ENCODE measurements at regions not wholly inside any gene's neighbourhood (a gene's known extent, or its start where the extent isn't known, plus 50 kb on each side); places are given as distances from the start of the nearest gene placed in this dataset.
"Not testable (repeated sequence)": the region's sequence is repeated elsewhere in the genome, so short reads cannot be mapped to it uniquely, and the experiment has no call there.

- H3K9me3 ChIP-seq (ENCODE audit: control insufficient read depth in 2 of 2, insufficient read depth in 1 of 2, low read depth in 1 of 2, low read length in 1 of 2), result no peaks in the 10 kb centered on the region
- H3K27me3 ChIP-seq (ENCODE audit: control insufficient read depth in 3 of 3, insufficient read depth in 3 of 3, low read length in 3 of 3), result no peaks in the 10 kb centered on the region
- no peaks in the 10 kb centered on the region for H3K36me3 ChIP-seq (ENCODE audit: control insufficient read depth in 3 of 3, insufficient read depth in 2 of 3, low read depth in 1 of 3, low read length in 3 of 3)
- DNase-seq, result peak; percentile 45 to 64
- H3K4me3 ChIP-seq (ENCODE audit: low read depth in 1 of 3, low read length in 3 of 3), result no peak overlapping the region
- no peak for FAIRE-seq
- H3K4me1 ChIP-seq (ENCODE audit: control insufficient read depth in 3 of 3, insufficient read depth in 2 of 3, low read depth in 1 of 3, low read length in 2 of 3), result peaks cover 0 to 6% (median 4%) of the 10 kb centered on the region in 3 donors
- WGBS, 3 donors, result 51 to 72% (median 62%) methylated on average over 3 of the region's 3 CpGs
- peak overlapping the region in 1 of 3 donors; percentile 27 for H3K27ac ChIP-seq (ENCODE audit: low read depth in 1 of 3, low read length in 2 of 3)
Observed at GRCh38 chr5:7244208-7244607, 151.7 kb upstream of the ADCY2 start.

GRCh38 chr5:7245121-7245651, 150.8 kb upstream of the ADCY2 start:
- 59 to 65% (median 61%) methylated on average over 2 of the region's 2 CpGs for WGBS, 3 donors
- H3K4me3 ChIP-seq (ENCODE audit: low read depth in 1 of 3, low read length in 3 of 3), result no peak overlapping the region
- no peak overlapping the region for H3K27ac ChIP-seq (ENCODE audit: low read depth in 1 of 3, low read length in 2 of 3)
- H3K9me3 ChIP-seq (ENCODE audit: control insufficient read depth in 2 of 2, insufficient read depth in 1 of 2, low read depth in 1 of 2, low read length in 1 of 2), result no peaks in the 10 kb centered on the region
- H3K4me1 ChIP-seq (ENCODE audit: control insufficient read depth in 3 of 3, insufficient read depth in 2 of 3, low read depth in 1 of 3, low read length in 2 of 3), result peaks cover 0 to 6% (median 4%) of the 10 kb centered on the region in 3 donors
- H3K27me3 ChIP-seq (ENCODE audit: control insufficient read depth in 3 of 3, insufficient read depth in 3 of 3, low read length in 3 of 3), result no peaks in the 10 kb centered on the region
- peak; percentile 24 to 34 for DNase-seq
- FAIRE-seq, result no peak
- no peaks in the 10 kb centered on the region for H3K36me3 ChIP-seq (ENCODE audit: control insufficient read depth in 3 of 3, insufficient read depth in 2 of 3, low read depth in 1 of 3, low read length in 3 of 3)

- DNase-seq (no peak), FAIRE-seq (no peak)
- Histone ChIP-seq H3K4me1 (ENCODE audit: control insufficient read depth in 3 of 3, insufficient read depth in 2 of 3, low read depth in 1 of 3, low read length in 2 of 3) (peaks cover 0 to 6% (median 4%) of the 10 kb centered on the region in 3 donors), H3K4me3 (ENCODE audit: low read depth in 1 of 3, low read length in 3 of 3) (no peak overlapping the region), H3K36me3 (ENCODE audit: control insufficient read depth in 3 of 3, insufficient read depth in 2 of 3, low read depth in 1 of 3, low read length in 3 of 3) (no peaks in the 10 kb centered on the region), H3K9me3 (ENCODE audit: control insufficient read depth in 2 of 2, insufficient read depth in 1 of 2, low read depth in 1 of 2, low read length in 1 of 2) (no peaks in the 10 kb centered on the region), H3K27me3 (ENCODE audit: control insufficient read depth in 3 of 3, insufficient read depth in 3 of 3, low read length in 3 of 3) (no peaks in the 10 kb centered on the region), H3K27ac (ENCODE audit: low read depth in 1 of 3, low read length in 2 of 3) (no peak overlapping the region)
- WGBS, 3 donors, result 79 to 89% (median 88%) methylated on average over 1 of the region's 1 CpG
Observed at GRCh38 chr5:7246287-7246686, 149.7 kb upstream of the ADCY2 start.

- Histone ChIP-seq H3K4me3 (ENCODE audit: low read depth in 1 of 3, low read length in 3 of 3) (no peak overlapping the region), H3K9me3 (ENCODE audit: control insufficient read depth in 2 of 2, insufficient read depth in 1 of 2, low read depth in 1 of 2, low read length in 1 of 2) (no peaks in the 10 kb centered on the region), H3K36me3 (ENCODE audit: control insufficient read depth in 3 of 3, insufficient read depth in 2 of 3, low read depth in 1 of 3, low read length in 3 of 3) (no peaks in the 10 kb centered on the region), H3K27me3 (ENCODE audit: control insufficient read depth in 3 of 3, insufficient read depth in 3 of 3, low read length in 3 of 3) (peaks cover 0 to 1% (median 0%) of the 10 kb centered on the region in 3 donors), H3K4me1 (ENCODE audit: control insufficient read depth in 3 of 3, insufficient read depth in 2 of 3, low read depth in 1 of 3, low read length in 2 of 3) (no peaks in the 10 kb centered on the region), H3K27ac (ENCODE audit: low read depth in 1 of 3, low read length in 2 of 3) (no peak overlapping the region)
- WGBS, 3 donors, result 72 to 86% (median 84%) methylated on average over 2 of the region's 2 CpGs
- DNase-seq, result no peak
- no peak for FAIRE-seq
Observed at GRCh38 chr5:7250004-7250403, 145.9 kb upstream of the ADCY2 start.

DNA sequence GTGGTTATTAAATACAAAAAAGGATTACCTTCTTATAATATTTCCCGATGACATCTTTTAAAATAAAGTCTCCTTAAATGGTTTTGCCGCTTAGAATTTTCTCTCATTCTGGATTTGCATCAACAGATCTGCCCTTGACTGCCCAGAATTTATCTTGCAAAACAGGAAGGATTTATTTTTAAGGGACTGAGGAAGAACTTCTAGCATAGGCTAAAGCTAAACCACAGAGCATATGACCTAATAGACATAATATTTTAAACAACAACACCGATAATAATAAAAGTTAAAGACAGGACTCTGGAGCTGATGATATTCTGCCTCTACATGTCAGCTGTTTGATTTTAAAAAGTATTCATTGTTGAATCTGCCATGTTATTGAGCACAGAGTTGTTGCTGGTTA, 145.3 kb upstream of the ADCY2 start:
- no peaks in the 10 kb centered on the region for H3K9me3 ChIP-seq (ENCODE audit: control insufficient read depth in 2 of 2, insufficient read depth in 1 of 2, low read depth in 1 of 2, low read length in 1 of 2)
- H3K4me3 ChIP-seq (ENCODE audit: low read depth in 1 of 3, low read length in 3 of 3), result no peak overlapping the region
- no peaks in the 10 kb centered on the region for H3K36me3 ChIP-seq (ENCODE audit: control insufficient read depth in 3 of 3, insufficient read depth in 2 of 3, low read depth in 1 of 3, low read length in 3 of 3)
- H3K27ac ChIP-seq (ENCODE audit: low read depth in 1 of 3, low read length in 2 of 3), result no peak overlapping the region
- no peaks in the 10 kb centered on the region for H3K4me1 ChIP-seq (ENCODE audit: control insufficient read depth in 3 of 3, insufficient read depth in 2 of 3, low read depth in 1 of 3, low read length in 2 of 3)
- H3K27me3 ChIP-seq (ENCODE audit: control insufficient read depth in 3 of 3, insufficient read depth in 3 of 3, low read length in 3 of 3), result peaks cover 0 to 1% (median 0%) of the 10 kb centered on the region in 3 donors
- WGBS, 3 donors, result 70 to 91% (median 87%) methylated on average over 3 of the region's 3 CpGs
- DNase-seq, result no peak
- FAIRE-seq, result no peak

GRCh38 chr5:7251132-7251531, 144.8 kb upstream of the ADCY2 start:
- Histone ChIP-seq H3K27ac (ENCODE audit: low read depth in 1 of 3, low read length in 2 of 3) (no peak overlapping the region), H3K27me3 (ENCODE audit: control insufficient read depth in 3 of 3, insufficient read depth in 3 of 3, low read length in 3 of 3) (peaks cover 0 to 1% (median 0%) of the 10 kb centered on the region in 3 donors), H3K9me3 (ENCODE audit: control insufficient read depth in 2 of 2, insufficient read depth in 1 of 2, low read depth in 1 of 2, low read length in 1 of 2) (no peaks in the 10 kb centered on the region), H3K4me1 (ENCODE audit: control insufficient read depth in 3 of 3, insufficient read depth in 2 of 3, low read depth in 1 of 3, low read length in 2 of 3) (no peaks in the 10 kb centered on the region), H3K4me3 (ENCODE audit: low read depth in 1 of 3, low read length in 3 of 3) (no peak overlapping the region), H3K36me3 (ENCODE audit: control insufficient read depth in 3 of 3, insufficient read depth in 2 of 3, low read depth in 1 of 3, low read length in 3 of 3) (no peaks in the 10 kb centered on the region)
- no peak for FAIRE-seq
- no peak for DNase-seq
- 65 to 78% (median 72%) methylated on average over 4 of the region's 4 CpGs for WGBS, 3 donors

DNA sequence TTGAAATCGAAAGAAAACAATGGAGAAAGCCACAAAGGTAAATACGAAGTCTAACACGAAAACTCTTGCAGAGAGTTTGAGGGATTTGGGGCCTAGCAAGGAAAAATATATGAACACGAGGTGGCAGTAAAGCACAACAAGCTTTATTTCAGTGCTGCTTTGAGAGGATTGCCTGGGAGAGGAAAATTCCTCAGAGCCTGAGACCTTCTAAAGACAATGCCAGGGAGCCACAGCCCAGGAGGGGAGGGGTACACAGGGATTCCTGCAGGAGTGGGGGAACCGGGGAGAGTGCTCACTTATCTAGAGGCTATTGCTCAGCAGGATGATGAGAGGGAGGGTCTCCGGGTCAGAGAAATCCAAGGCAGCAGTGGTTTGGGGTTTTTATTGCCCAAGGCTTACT, 134.9 kb upstream of the ADCY2 start:
- Histone ChIP-seq H3K36me3 (ENCODE audit: control insufficient read depth in 3 of 3, insufficient read depth in 2 of 3, low read depth in 1 of 3, low read length in 3 of 3) (no peaks in the 10 kb centered on the region), H3K9me3 (ENCODE audit: control insufficient read depth in 2 of 2, insufficient read depth in 1 of 2, low read depth in 1 of 2, low read length in 1 of 2) (no peaks in the 10 kb centered on the region), H3K4me3 (ENCODE audit: low read depth in 1 of 3, low read length in 3 of 3) (no peak overlapping the region), H3K27ac (ENCODE audit: low read depth in 1 of 3, low read length in 2 of 3) (no peak overlapping the region), H3K27me3 (ENCODE audit: control insufficient read depth in 3 of 3, insufficient read depth in 3 of 3, low read length in 3 of 3) (no peaks in the 10 kb centered on the region), H3K4me1 (ENCODE audit: control insufficient read depth in 3 of 3, insufficient read depth in 2 of 3, low read depth in 1 of 3, low read length in 2 of 3) (peaks cover 0 to 2% (median 2%) of the 10 kb centered on the region in 3 donors)
- DNase-seq, result peak; percentile 77 to 83
- no peak for FAIRE-seq
- WGBS, 3 donors, result 16 to 24% (median 24%) methylated on average over 6 of the region's 6 CpGs

DNA sequence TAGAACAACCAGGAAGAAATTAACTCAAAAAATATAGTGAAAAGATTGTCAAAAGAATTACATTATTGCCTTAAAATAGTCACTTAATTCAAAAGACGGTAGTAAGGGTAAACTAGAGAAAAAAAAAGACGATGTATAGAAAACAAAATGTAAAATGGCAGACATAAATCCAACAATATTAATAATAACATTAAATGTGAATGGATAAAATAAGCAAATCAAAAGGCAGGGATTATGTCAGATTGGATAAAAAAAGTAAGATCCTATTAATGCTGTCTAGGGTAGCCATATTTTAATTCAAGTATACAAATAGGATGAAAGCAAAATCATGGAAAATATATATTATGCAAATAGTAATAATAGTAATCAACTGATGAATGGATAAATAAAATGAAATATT, 134.0 kb upstream of the ADCY2 start:
- no peak for FAIRE-seq

GRCh38 chr5:7263398-7264015, 132.4 kb upstream of the ADCY2 start:
- H3K36me3 ChIP-seq (ENCODE audit: control insufficient read depth in 3 of 3, insufficient read depth in 2 of 3, low read depth in 1 of 3, low read length in 3 of 3); H3K27me3 ChIP-seq (ENCODE audit: control insufficient read depth in 3 of 3, insufficient read depth in 3 of 3, low read length in 3 of 3); FAIRE-seq; H3K4me1 ChIP-seq (ENCODE audit: control insufficient read depth in 3 of 3, insufficient read depth in 2 of 3, low read depth in 1 of 3, low read length in 2 of 3); H3K9me3 ChIP-seq (ENCODE audit: control insufficient read depth in 2 of 2, insufficient read depth in 1 of 2, low read depth in 1 of 2, low read length in 1 of 2); H3K4me3 ChIP-seq (ENCODE audit: low read depth in 1 of 3, low read length in 3 of 3); H3K27ac ChIP-seq (ENCODE audit: low read depth in 1 of 3, low read length in 2 of 3); DNase-seq: not testable (repeated sequence)
- WGBS, 3 donors, result 72 to 88% (median 77%) methylated on average over 4 of the region's 4 CpGs

More for the DNA sequence above, 134.0 kb upstream of the ADCY2 start:
- Histone ChIP-seq H3K9me3 (ENCODE audit: control insufficient read depth in 2 of 2, insufficient read depth in 1 of 2, low read depth in 1 of 2, low read length in 1 of 2) (no peaks in the 10 kb centered on the region), H3K4me3 (ENCODE audit: low read depth in 1 of 3, low read length in 3 of 3) (no peak overlapping the region), H3K4me1 (ENCODE audit: control insufficient read depth in 3 of 3, insufficient read depth in 2 of 3, low read depth in 1 of 3, low read length in 2 of 3) (peaks cover 0 to 2% (median 2%) of the 10 kb centered on the region in 3 donors), H3K27ac (ENCODE audit: low read depth in 1 of 3, low read length in 2 of 3) (no peak overlapping the region), H3K27me3 (ENCODE audit: control insufficient read depth in 3 of 3, insufficient read depth in 3 of 3, low read length in 3 of 3) (no peaks in the 10 kb centered on the region), H3K36me3 (ENCODE audit: control insufficient read depth in 3 of 3, insufficient read depth in 2 of 3, low read depth in 1 of 3, low read length in 3 of 3) (no peaks in the 10 kb centered on the region)
- no peak for DNase-seq
- 93 to 100% (median 97%) methylated on average over 2 of the region's 2 CpGs for WGBS, 3 donors
